ENCODE measurements at regions not wholly inside any gene's neighbourhood (a gene's known extent, or its start where the extent isn't known, plus 50 kb on each side); places are given as distances from the start of the nearest gene placed in this dataset.
"Not testable (repeated sequence)": the region's sequence is repeated elsewhere in the genome, so short reads cannot be mapped to it uniquely, and the experiment has no call there.

DNA sequence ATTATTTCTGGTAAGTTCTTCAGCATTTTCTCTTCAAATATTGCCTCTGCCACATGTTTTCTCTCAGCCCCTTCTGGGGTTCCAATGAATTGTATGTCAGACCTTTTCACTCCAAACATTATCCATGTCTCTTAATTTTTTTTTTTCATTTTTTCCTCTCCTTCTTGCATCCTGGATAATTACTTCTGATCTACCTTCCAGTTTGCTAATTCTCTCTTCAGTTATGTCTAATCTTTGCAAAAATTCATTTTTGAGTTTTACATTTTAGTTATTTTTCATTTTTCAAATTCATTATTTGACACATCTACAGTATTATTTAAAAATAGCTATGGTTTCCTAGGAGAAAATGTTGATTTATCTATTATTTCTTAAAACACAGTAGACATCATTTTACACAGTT is 271.7 kb downstream of the TFAP2B start:
- no peak overlapping the region for H3K27ac Mint-ChIP-seq
- peaks cover 15% of the 10 kb centered on the region for H3K9me3 Mint-ChIP-seq
- no peaks in the 10 kb centered on the region for H3K27me3 Mint-ChIP-seq (ENCODE audit: low read depth)
- no peaks in the 10 kb centered on the region for H3K4me1 Mint-ChIP-seq (ENCODE audit: low read depth)
- H3K36me3 Mint-ChIP-seq (ENCODE audit: low read depth): no peaks in the 10 kb centered on the region
- H3K4me3 Mint-ChIP-seq: no peak overlapping the region
- no peak for DNase-seq (ENCODE audit: low spot score)

DNA sequence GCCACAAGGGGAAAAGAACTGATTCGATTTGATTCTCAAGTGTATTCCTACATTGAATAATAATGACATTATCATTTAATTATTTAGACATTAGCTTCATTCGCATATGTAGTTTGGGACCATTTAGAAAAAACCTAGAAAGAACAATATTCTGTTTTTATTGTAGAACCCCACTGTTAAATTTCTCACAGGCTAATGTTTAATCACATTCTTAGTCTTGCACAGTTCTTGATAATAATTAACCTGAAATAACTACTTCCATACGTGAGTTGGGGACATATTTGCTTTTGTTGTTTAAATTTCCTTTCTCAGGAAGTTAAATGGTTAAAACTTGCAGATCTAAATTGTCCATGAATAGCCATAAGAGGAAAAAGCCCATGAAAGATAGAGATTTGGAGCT is 275.2 kb downstream of the TFAP2B start:
- Mint-ChIP-seq H3K4me1 (ENCODE audit: low read depth) (no peaks in the 10 kb centered on the region), H3K9me3 (peaks cover 27% of the 10 kb centered on the region), H3K27ac (no peak overlapping the region), H3K36me3 (ENCODE audit: low read depth) (no peaks in the 10 kb centered on the region), H3K4me3 (no peak overlapping the region), H3K27me3 (ENCODE audit: low read depth) (no peaks in the 10 kb centered on the region)
- DNase-seq (ENCODE audit: low spot score): no peak

DNA sequence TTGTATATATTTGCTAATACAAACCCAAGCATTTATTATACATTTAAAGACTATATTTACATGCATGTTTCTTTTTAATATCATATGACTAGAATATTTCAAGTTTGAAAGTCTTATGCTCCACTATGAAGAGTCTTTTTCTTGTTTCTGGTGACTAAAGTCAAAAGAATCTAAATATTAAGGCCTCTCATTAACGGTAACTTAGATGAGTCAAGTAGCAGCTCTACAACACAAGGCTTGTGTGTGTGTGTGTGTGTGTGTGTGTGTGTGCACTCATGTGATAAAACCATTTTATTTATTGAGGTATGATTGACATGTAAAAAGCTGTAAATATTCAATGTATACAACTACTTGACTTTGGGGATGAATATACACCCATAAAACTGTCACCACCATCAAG is 275.6 kb downstream of the TFAP2B start:
- Mint-ChIP-seq H3K27ac (no peak overlapping the region), H3K4me1 (ENCODE audit: low read depth) (no peaks in the 10 kb centered on the region), H3K36me3 (ENCODE audit: low read depth) (no peaks in the 10 kb centered on the region), H3K9me3 (peaks cover 27% of the 10 kb centered on the region), H3K4me3 (no peak overlapping the region), H3K27me3 (ENCODE audit: low read depth) (no peaks in the 10 kb centered on the region)
- DNase-seq (ENCODE audit: low spot score): no peak

DNA sequence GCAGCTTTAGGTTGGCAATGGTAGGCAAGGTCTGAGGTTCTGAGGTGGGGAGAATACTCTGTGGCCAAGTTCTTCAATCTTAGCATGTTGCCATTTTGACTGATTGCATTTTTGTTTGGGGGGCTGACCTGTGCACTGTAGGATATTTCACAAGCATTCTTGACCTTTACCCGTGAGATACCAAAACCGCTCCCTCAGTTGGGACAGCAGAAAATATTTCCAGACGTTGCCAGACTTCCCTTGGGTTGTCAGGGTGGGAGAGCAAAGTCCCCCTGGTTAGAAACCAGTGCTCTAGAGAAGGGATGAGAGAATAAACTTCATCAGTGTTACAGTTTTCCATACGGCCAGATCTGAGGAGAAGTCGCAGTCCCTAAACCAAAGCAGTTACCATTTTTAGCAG is 279.6 kb downstream of the TFAP2B start:
- Mint-ChIP-seq H3K9me3 (peaks cover 19% of the 10 kb centered on the region), H3K4me1 (ENCODE audit: low read depth) (no peaks in the 10 kb centered on the region), H3K27me3 (ENCODE audit: low read depth) (no peaks in the 10 kb centered on the region), H3K27ac (no peak overlapping the region), H3K36me3 (ENCODE audit: low read depth) (no peaks in the 10 kb centered on the region), H3K4me3 (no peak overlapping the region)
- DNase-seq (ENCODE audit: low spot score): no peak

DNA sequence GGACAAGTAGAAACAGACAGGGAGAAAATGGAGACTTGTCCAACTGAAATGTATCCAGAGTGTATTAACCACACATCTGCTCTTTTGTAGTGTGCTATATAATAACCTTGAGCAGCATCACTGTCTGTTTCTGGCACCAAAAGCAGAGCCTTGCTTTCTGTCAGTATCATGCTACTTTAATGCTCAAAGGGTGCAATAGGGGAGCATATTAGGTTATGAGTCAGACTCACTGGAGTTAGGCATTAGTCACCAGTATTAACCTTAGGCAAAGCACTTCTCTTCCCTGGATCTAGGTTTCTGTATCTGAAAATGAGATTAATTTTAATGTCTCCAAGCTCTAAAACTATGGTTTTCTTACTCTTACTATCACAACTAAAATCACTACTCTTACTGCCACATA is 280.1 kb downstream of the TFAP2B start:
- no peaks in the 10 kb centered on the region for H3K27me3 Mint-ChIP-seq (ENCODE audit: low read depth)
- H3K9me3 Mint-ChIP-seq: peaks cover 19% of the 10 kb centered on the region
- no peak overlapping the region for H3K4me3 Mint-ChIP-seq
- H3K36me3 Mint-ChIP-seq (ENCODE audit: low read depth): no peaks in the 10 kb centered on the region
- H3K4me1 Mint-ChIP-seq (ENCODE audit: low read depth): no peaks in the 10 kb centered on the region
- DNase-seq (ENCODE audit: low spot score): no peak
- H3K27ac Mint-ChIP-seq: no peak overlapping the region

DNA sequence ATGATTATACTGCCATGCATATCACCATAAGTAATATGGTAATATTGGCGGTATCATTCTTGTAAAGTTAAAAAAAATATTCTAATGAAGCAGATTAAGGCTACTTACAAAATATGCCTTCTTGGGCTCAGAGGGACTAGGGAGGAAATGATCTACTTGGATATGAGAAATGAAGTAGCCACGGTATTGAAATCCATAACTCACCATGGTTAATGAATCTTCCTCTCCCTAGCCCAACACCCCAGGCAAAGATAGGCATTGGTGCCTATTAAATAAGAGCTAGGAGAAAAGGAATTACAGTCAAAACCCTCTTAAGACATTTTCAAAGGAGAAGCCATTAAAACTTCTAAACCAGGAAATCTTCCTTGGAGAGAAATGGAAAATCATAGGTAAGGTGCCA is 280.5 kb downstream of the TFAP2B start:
- no peak overlapping the region for H3K4me3 Mint-ChIP-seq
- no peak for DNase-seq (ENCODE audit: low spot score)
- no peaks in the 10 kb centered on the region for H3K36me3 Mint-ChIP-seq (ENCODE audit: low read depth)
- H3K27ac Mint-ChIP-seq: no peak overlapping the region
- no peaks in the 10 kb centered on the region for H3K4me1 Mint-ChIP-seq (ENCODE audit: low read depth)
- peaks cover 19% of the 10 kb centered on the region for H3K9me3 Mint-ChIP-seq
- H3K27me3 Mint-ChIP-seq (ENCODE audit: low read depth): no peaks in the 10 kb centered on the region

DNA sequence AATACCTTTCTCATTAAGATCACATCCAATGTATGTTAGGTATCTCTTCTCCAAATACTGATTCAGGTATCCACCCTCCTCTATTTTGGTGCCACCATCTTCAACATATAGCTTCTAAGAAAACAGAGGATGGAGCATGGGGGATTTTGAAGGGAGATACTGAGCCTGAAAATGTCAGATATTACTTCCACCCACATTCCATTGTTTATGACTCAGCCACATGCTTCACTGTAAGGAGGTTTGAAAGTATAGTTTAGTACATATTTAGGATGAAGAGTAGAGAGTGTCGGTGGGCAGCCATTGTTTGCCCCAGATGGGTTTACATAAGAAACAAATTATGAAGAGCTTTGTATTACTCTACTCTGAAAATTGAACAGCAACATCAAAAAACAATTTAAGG is 286.7 kb downstream of the TFAP2B start:
- no peak for DNase-seq (ENCODE audit: low spot score)
- no peaks in the 10 kb centered on the region for H3K27me3 Mint-ChIP-seq (ENCODE audit: low read depth)

DNA sequence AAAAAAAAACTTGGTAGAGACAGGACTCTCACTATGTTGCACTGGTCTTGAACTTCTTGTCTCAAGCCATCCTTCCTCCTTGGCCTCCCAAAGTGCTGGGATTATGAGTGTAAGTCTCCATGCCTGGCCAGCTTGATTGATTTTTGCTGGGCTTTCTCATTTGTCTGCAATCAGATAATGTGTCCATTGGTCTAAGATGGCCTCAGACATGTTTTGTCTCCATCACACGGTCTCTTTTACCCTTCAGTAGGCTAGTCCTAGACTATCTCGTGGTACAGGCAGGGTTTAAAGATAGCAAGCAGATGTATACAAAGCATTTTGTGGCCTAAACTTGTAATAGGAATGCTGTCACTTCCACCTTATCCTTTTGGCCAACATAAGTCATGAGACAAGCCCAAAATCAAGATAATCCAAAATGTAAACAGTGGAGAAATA is 289.1 kb downstream of the TFAP2B start:
- Mint-ChIP-seq H3K36me3 (ENCODE audit: low read depth) (no peaks in the 10 kb centered on the region), H3K4me3 (no peak overlapping the region), H3K27ac (no peak overlapping the region), H3K9me3 (peaks cover 13% of the 10 kb centered on the region), H3K27me3 (ENCODE audit: low read depth) (no peaks in the 10 kb centered on the region), H3K4me1 (ENCODE audit: low read depth) (no peaks in the 10 kb centered on the region)
- DNase-seq (ENCODE audit: low spot score): no peak

More for the DNA sequence above, 286.7 kb downstream of the TFAP2B start:
- Mint-ChIP-seq H3K27ac (no peak overlapping the region), H3K4me3 (no peak overlapping the region), H3K36me3 (ENCODE audit: low read depth) (no peaks in the 10 kb centered on the region), H3K4me1 (ENCODE audit: low read depth) (no peaks in the 10 kb centered on the region), H3K9me3 (peaks cover 18% of the 10 kb centered on the region)

DNA sequence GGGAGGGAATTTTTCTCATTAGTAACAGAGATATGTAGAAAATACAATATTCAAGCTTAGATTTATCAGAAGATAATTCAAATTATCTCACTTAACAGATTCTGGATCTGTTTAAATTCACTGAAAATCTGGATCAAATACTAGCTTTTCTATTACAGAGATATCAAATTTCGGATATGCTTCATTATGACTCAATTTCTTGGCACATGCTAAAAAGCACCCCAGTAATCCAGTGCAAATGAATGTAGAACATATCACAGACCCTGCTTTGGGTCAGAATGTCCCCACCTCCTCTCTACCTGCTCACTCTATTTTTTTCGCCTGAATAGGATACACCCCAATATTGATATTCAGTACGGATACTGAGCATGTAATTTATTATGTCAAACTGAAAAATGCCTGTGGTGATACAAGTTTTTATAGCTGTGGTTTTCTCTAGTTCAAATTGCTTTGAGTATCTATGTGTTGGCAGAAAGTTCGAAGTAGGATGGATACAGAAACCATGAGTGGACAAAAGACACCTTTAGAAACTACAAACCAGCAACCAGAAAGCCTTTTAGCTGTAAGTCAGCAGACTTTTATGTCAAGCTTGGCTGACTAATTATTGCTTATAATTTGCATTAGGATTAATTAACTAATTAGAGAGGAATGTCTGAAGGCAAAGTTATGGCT is 290.0 kb downstream of the TFAP2B start:
- no peak for DNase-seq (ENCODE audit: low spot score)
- H3K27ac Mint-ChIP-seq: no peak overlapping the region
- no peaks in the 10 kb centered on the region for H3K4me1 Mint-ChIP-seq (ENCODE audit: low read depth)
- peaks cover 11% of the 10 kb centered on the region for H3K9me3 Mint-ChIP-seq
- H3K4me3 Mint-ChIP-seq: no peak overlapping the region
- H3K36me3 Mint-ChIP-seq (ENCODE audit: low read depth): no peaks in the 10 kb centered on the region
- no peaks in the 10 kb centered on the region for H3K27me3 Mint-ChIP-seq (ENCODE audit: low read depth)

DNA sequence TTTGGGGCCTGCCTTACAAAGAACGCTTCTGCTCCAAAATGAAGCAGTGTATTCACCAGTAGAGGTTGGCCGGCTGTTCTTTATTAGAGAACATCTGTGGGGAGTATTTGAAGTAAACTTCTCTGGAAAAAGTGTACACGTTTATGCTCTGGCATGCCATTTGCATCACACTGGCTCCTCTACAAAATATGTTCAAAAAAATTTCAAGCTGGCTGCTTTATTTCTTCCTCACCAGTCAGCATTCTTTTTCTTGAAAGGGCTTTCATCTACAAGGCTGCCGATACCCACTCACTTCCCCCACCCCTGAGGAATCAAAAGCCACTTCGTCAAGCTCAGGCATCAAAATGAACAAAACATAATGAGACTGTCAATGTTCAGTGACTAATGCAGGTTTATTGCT is 294.1 kb downstream of the TFAP2B start:
- Mint-ChIP-seq H3K27me3 (ENCODE audit: low read depth) (no peaks in the 10 kb centered on the region), H3K36me3 (ENCODE audit: low read depth) (no peaks in the 10 kb centered on the region), H3K9me3 (peaks cover 4% of the 10 kb centered on the region), H3K4me1 (ENCODE audit: low read depth) (no peaks in the 10 kb centered on the region), H3K27ac (no peak overlapping the region), H3K4me3 (no peak overlapping the region)
- DNase-seq (ENCODE audit: low spot score): no peak

DNA sequence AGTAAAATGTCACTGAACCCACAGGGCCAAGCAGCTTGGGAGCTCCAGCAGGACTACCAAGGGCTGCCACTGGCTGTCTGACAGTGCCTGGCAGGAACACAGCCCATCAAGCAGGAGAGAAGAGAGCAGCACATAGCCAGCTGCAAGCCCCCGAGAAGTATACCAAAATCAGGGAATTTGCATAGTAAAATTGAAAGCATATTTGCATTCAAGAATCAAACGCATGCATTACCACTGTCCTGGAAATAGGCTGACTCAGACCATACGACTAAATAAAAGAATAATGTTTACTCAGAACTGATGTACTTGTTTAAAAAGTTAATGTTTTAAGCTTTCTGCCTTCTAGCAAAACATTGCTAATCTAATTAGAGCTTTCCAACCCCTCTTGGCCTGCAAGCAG is 298.1 kb downstream of the TFAP2B start:
- Mint-ChIP-seq H3K27ac (no peak overlapping the region), H3K4me1 (ENCODE audit: low read depth) (no peaks in the 10 kb centered on the region), H3K36me3 (ENCODE audit: low read depth) (no peaks in the 10 kb centered on the region), H3K9me3 (no peaks in the 10 kb centered on the region), H3K27me3 (ENCODE audit: low read depth) (no peaks in the 10 kb centered on the region), H3K4me3 (no peak overlapping the region)
- no peak for DNase-seq (ENCODE audit: low spot score)

DNA sequence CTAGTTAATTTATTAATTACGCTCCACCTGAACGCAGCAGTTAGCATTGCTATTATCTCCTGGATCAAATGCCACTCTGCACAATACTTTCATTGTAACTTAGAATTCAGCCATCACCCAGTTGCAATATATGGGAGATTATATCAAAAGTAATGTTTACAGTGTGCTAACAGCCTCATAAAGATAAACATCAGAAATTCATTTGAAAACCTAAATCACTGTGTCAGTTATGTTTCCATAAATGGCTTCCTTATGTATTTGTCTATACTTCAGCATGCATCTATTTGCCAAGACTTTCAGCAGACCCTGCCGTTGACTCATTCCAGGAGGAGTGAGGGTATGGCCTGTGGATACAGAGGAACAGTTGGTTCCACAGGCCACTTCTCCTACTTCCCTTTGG is 300.1 kb downstream of the TFAP2B start:
- Mint-ChIP-seq H3K27me3 (ENCODE audit: low read depth) (no peaks in the 10 kb centered on the region), H3K36me3 (ENCODE audit: low read depth) (no peaks in the 10 kb centered on the region)

DNA sequence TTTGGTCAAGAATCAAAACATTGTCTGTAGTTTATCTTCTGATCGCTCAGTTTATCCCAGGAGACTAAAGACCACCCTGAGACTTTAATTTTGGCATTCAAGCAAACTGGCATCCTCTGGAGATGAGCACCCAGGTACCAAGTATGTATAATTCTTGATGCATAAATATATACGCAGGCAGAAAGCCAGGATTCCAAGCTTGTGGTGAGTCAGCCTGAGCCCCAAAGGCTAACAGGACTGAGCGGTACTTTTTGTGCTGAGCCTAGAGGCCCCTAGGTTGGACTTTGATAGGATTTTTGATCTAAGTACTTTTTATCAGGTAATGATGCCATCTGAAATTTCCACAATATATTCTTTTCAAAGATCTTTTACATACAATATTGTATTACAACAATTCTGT is 301.3 kb downstream of the TFAP2B start:
- H3K27me3 Mint-ChIP-seq (ENCODE audit: low read depth): no peaks in the 10 kb centered on the region
- no peak for DNase-seq (ENCODE audit: low spot score)
- H3K4me1 Mint-ChIP-seq (ENCODE audit: low read depth): no peaks in the 10 kb centered on the region
- no peak overlapping the region for H3K27ac Mint-ChIP-seq
- H3K9me3 Mint-ChIP-seq: no peaks in the 10 kb centered on the region
- no peaks in the 10 kb centered on the region for H3K36me3 Mint-ChIP-seq (ENCODE audit: low read depth)
- H3K4me3 Mint-ChIP-seq: no peak overlapping the region

More for the DNA sequence above, 300.1 kb downstream of the TFAP2B start:
- no peak for DNase-seq (ENCODE audit: low spot score)
- no peaks in the 10 kb centered on the region for H3K9me3 Mint-ChIP-seq
- H3K4me1 Mint-ChIP-seq (ENCODE audit: low read depth): no peaks in the 10 kb centered on the region
- H3K27ac Mint-ChIP-seq: no peak overlapping the region
- H3K4me3 Mint-ChIP-seq: no peak overlapping the region

DNA sequence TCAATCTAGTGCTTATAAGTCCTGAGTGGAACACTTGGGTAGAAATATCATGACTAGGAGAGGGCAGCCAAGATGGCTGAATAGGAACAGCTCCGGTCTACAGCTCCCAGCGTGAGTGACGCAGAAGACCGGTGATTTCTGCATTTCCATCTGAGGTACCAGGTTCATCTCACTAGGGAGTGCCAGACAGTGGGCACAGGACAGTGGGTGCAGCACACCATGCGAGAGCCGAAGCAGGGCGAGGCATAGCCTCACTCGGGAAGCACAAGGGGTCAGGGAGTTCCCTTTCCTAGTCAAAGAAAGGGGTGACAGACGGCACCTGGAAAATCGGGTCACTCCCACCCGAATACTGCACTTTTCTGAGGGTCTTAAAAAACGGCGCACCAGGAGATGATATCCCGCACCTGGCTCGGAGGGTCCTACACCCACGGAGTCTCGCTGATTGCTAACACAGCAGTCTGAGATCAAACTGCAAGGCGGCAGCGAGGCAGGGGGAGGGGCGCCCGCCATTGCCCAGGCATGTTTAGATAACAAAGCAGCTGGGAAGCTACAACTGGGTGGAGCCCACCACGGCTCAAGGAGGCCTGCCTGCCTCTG is 302.8 kb downstream of the TFAP2B start:
- not testable (repeated sequence) for H3K27ac Mint-ChIP-seq; H3K4me1 Mint-ChIP-seq (ENCODE audit: low read depth); H3K36me3 Mint-ChIP-seq (ENCODE audit: low read depth); H3K27me3 Mint-ChIP-seq (ENCODE audit: low read depth); H3K9me3 Mint-ChIP-seq; H3K4me3 Mint-ChIP-seq; DNase-seq (ENCODE audit: low spot score)

DNA sequence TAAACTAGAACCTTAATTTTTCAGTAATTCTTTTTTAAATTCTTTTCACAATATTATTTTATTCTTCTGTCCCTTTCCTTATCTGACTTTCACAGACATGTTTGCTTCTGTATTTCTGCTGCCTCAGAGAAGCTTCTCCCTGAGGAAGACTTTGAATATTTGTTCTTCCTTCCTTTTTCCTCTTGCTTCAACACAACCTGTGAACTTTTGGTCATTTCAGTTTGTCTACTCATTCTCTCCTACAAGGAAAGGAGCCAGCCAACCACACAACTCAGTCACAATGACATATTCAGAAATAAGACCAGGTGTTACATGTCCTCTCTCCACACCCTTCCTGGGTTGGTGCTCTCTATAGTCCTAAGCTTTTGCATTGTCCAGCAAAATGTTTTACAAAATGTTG is 310.4 kb downstream of the TFAP2B start:
- H3K27ac Mint-ChIP-seq: no peak overlapping the region
- DNase-seq (ENCODE audit: low spot score): no peak
- peaks cover 18% of the 10 kb centered on the region for H3K9me3 Mint-ChIP-seq
- no peaks in the 10 kb centered on the region for H3K36me3 Mint-ChIP-seq (ENCODE audit: low read depth)
- H3K27me3 Mint-ChIP-seq (ENCODE audit: low read depth): no peaks in the 10 kb centered on the region
- no peak overlapping the region for H3K4me3 Mint-ChIP-seq
- no peaks in the 10 kb centered on the region for H3K4me1 Mint-ChIP-seq (ENCODE audit: low read depth)

All from T-helper 2 cell treated with Interferon-gamma antibody and Interleukin-4, amounts not matched to agents 5 μg/mL and 100 μg/mL, for 36 hours (primary cell).